HCT116 (cell line): ENCODE measurements at regions not wholly inside any gene's neighbourhood (a gene's known extent, or its start where the extent isn't known, plus 50 kb on each side); places are given as distances from the start of the nearest gene placed in this dataset.

Experiments
- ATAC-seq: fragments of 200-7000 bp; cut with Tn5 transposase; 2 replicates; pipeline ENCODE4 v1.9.1; 2020; ENCODE audit warnings: mild to moderate bottlenecking, moderate library complexity
- BruUV-seq: library from RNA; stranded (reverse); fragments of 400-500 nt; replicated peaks from 2 replicates; lab custom pipeline; 2021; lab: Mats Ljungman, UMichigan
- CTCF ChIA-PET: fragments of 300-600 bp; sonication (Branson Sonifier 250); formaldehyde crosslinking; loops from one replicate; lab custom pipeline; 2021; ENCODE audit warnings: antibody characterized with exemption; lab: Charles Lee
- POLR2A ChIA-PET: fragments of 300-600, 350-600 bp; sonication (Branson Sonifier 250); formaldehyde crosslinking; loops from one replicate; lab custom pipeline; 2021; ENCODE audit warnings: antibody characterized with exemption; lab: Charles Lee
- RAD21 ChIA-PET, 2 experiments: fragments of 300-600 bp; sonication (Branson Sonifier 250); formaldehyde crosslinking; loops; one replicate each; lab custom pipeline; 2023; ENCODE audit warnings: low total read pairs in 2 of 2; ENCODE audit not compliant: uncharacterized antibody in 2 of 2, unreplicated experiment in 2 of 2, low non-redundant PET in 1 of 2; lab: Charles Lee
- DNase-seq: peaks from one replicate; pipeline ENCODE4 v3.0.0-alpha.2; 2010; ENCODE audit warnings: low read depth, low spot score
- H2AFZ ChIP-seq: fragments of 200-600 bp; shearing (Covaris generic), sonication (generic); 2 replicates; pipeline ENCODE4 v1.6.1; 2017; ENCODE audit warnings: low read depth, mixed run types, mixed read lengths, antibody characterized with exemption, low read length; ENCODE audit not compliant: poor library complexity, severe bottlenecking
- H3K27ac ChIP-seq: 2 replicates; pipeline ENCODE4 v1.5.1; 2012; ENCODE audit warnings: low read depth, low read length
- H3K27me3 ChIP-seq: fragments of 200-600 bp; sonication (generic); 2 replicates; pipeline ENCODE4 v1.6.1; 2016; ENCODE audit warnings: mixed run types, low read length, mixed read lengths; ENCODE audit not compliant: insufficient read depth
- H3K36me3 ChIP-seq, 2 experiments: fragments of 200-500 bp in 1 of 2; fragments of 200-600 bp in 1 of 2; sonication (Bioruptor generic) in 1 of 2; sonication (generic) in 1 of 2; 2 replicates each; pipeline versions ENCODE4 v1.5.1 to v1.6.1; 2014 to 2016; ENCODE audit warnings: low read length in 2 of 2, inconsistent platforms in 1 of 2, mixed read lengths in 1 of 2, mixed run types in 1 of 2; ENCODE audit not compliant: insufficient read depth in 2 of 2, control insufficient read depth in 1 of 2
- H3K4me1 ChIP-seq, 2 experiments: fragments of 200-600 bp in 1 of 2; sonication (generic) in 1 of 2; 2 replicates each; pipeline versions ENCODE4 v1.5.1 to v1.6.1; 2012 to 2017; ENCODE audit warnings: low read length in 2 of 2, inconsistent platforms in 1 of 2, mild to moderate bottlenecking in 1 of 2, mixed read lengths in 1 of 2, mixed run types in 1 of 2, moderate library complexity in 1 of 2; ENCODE audit not compliant: insufficient read depth in 2 of 2, control insufficient read depth in 1 of 2
- H3K4me2 ChIP-seq: fragments of 200-600 bp; sonication (generic); 2 replicates; pipeline ENCODE4 v1.6.1; 2017; ENCODE audit warnings: mixed run types, low read length, mixed read lengths
- H3K4me3 ChIP-seq, 2 experiments: fragments of 200-600 bp in 1 of 2; sonication (generic) in 1 of 2; replicated peaks in 1 of 2; 2 replicates each; pipeline ENCODE4 v1.5.1; 2011 to 2016; ENCODE audit warnings: low read length in 2 of 2, control low read depth in 1 of 2, low read depth in 1 of 2, mild to moderate bottlenecking in 1 of 2, mixed read lengths in 1 of 2, mixed run types in 1 of 2
- H3K79me2 ChIP-seq: fragments of 200-600 bp; sonication (generic); 2 replicates; pipeline ENCODE4 v1.6.1; 2017; ENCODE audit warnings: mild to moderate bottlenecking, mixed run types, low read length, moderate library complexity, mixed read lengths; ENCODE audit not compliant: insufficient read depth
- H3K9ac ChIP-seq: fragments of 200-600 bp; sonication (generic); 2 replicates; pipeline ENCODE4 v1.6.1; 2016; ENCODE audit warnings: low read length, mixed read lengths
- H3K9me2 ChIP-seq: fragments of 200-600 bp; sonication (generic), shearing (Covaris generic); 2 replicates; pipeline ENCODE4 v1.6.1; 2017; ENCODE audit warnings: mixed run types, mild to moderate bottlenecking, moderate library complexity; ENCODE audit not compliant: insufficient read depth
- H3K9me3 ChIP-seq, 2 experiments: fragments of 200-500 bp in 1 of 2; fragments of 200-600 bp in 1 of 2; sonication (Bioruptor generic) in 1 of 2; sonication (generic) in 1 of 2; 2 replicates each; pipeline ENCODE4 v1.6.1; 2014 to 2017; ENCODE audit warnings: low read length in 2 of 2, mixed read lengths in 2 of 2, inconsistent platforms in 1 of 2, low read depth in 1 of 2, mild to moderate bottlenecking in 1 of 2, mixed run types in 1 of 2, moderate library complexity in 1 of 2; ENCODE audit not compliant: control insufficient read depth in 1 of 2, insufficient read depth in 1 of 2
- H4K20me1 ChIP-seq: fragments of 200-600 bp; sonication (generic), shearing (Covaris generic); 2 replicates; pipeline ENCODE4 v1.6.1; 2017; ENCODE audit warnings: mixed run types, mild to moderate bottlenecking, moderate library complexity; ENCODE audit not compliant: insufficient read depth
- CEBPB ChIP-seq: IDR thresholded peaks from 2 replicates; pipeline ENCODE4 v1.6.1; 2012; ENCODE audit warnings: low read depth
- EGR1 ChIP-seq: IDR thresholded peaks from 2 replicates; pipeline ENCODE4 v1.6.1; 2012; ENCODE audit warnings: low read depth
- ELF1 ChIP-seq: IDR thresholded peaks from 2 replicates; pipeline ENCODE4 v1.6.1; 2012; ENCODE audit warnings: low read depth, borderline replicate concordance
- EZH2 ChIP-seq: fragments of 200-600 bp; sonication (generic); IDR thresholded peaks from 2 replicates; pipeline ENCODE4 v1.6.1; 2017; ENCODE audit warnings: antibody characterized with exemption, mixed run types
- FOSL1 ChIP-seq: IDR thresholded peaks from 2 replicates; pipeline ENCODE4 v1.6.1; 2012; ENCODE audit warnings: low read depth
- JUND ChIP-seq: IDR thresholded peaks from 2 replicates; pipeline ENCODE4 v1.6.1; 2012
- POLR2AphosphoS5 ChIP-seq: IDR thresholded peaks from 2 replicates; pipeline ENCODE4 v1.6.1; 2011; ENCODE audit warnings: mild to moderate bottlenecking, low read depth, low read length, moderate library complexity
- RAD21 ChIP-seq: IDR thresholded peaks from 2 replicates; pipeline ENCODE4 v1.6.1; 2012; ENCODE audit warnings: low read depth, mild to moderate bottlenecking
- SIN3A ChIP-seq: IDR thresholded peaks from 2 replicates; pipeline ENCODE4 v1.6.1; 2012; ENCODE audit warnings: low read depth
- SRF ChIP-seq: IDR thresholded peaks from 2 replicates; pipeline ENCODE4 v1.6.1; 2012; ENCODE audit warnings: low read depth
- TCF7L2 ChIP-seq: IDR thresholded peaks from 2 replicates; pipeline ENCODE4 v1.7.0; 2011; ENCODE audit warnings: borderline replicate concordance, inconsistent platforms; ENCODE audit not compliant: insufficient read depth, insufficient read length; ENCODE audit errors: extremely low read depth
- YY1 ChIP-seq: IDR thresholded peaks from 2 replicates; pipeline ENCODE4 v1.6.1; 2011; ENCODE audit warnings: low read length, low read depth, moderate library complexity, mild to moderate bottlenecking; ENCODE audit not compliant: insufficient replicate concordance; ENCODE audit errors: extremely low read depth
- ZFX ChIP-seq: fragments of 450-650 bp; IDR thresholded peaks from 2 replicates; pipeline ENCODE4 v1.6.1; 2017
- ZNF274 ChIP-seq: fragments of 200-500 bp; sonication (Bioruptor generic); IDR thresholded peaks from 2 replicates; pipeline ENCODE4 v1.6.1; 2014; ENCODE audit warnings: mild to moderate bottlenecking, low read depth, low read length, inconsistent platforms
- intact Hi-C: fragments of 100-400 bp; cut with micrococcal nuclease; formaldehyde crosslinking; loops from 2 replicates; pipeline ENCODE4 v1.10.0; 2022
- TF ChIP-seq, protein P1 (sequence below): IDR thresholded peaks from 2 replicates; pipeline ENCODE4 v1.6.1; 2012
- TF ChIP-seq, protein P2 (sequence below), 3 experiments: fragments of 200-600 bp in 1 of 3; sonication (generic) in 1 of 3; IDR thresholded peaks in 2 of 3; conservative IDR thresholded peaks in 1 of 3; 2 replicates each; pipeline ENCODE4 v1.5.1; 2012 to 2017; ENCODE audit warnings: low read depth in 2 of 3, low read length in 2 of 3, antibody characterized with exemption in 1 of 3, borderline replicate concordance in 1 of 3, control low read depth in 1 of 3, mild to moderate bottlenecking in 1 of 3, mixed read lengths in 1 of 3, mixed run types in 1 of 3, moderate library complexity in 1 of 3; ENCODE audit not compliant: insufficient read depth in 1 of 3
- TF ChIP-seq, protein P3 (sequence below): IDR thresholded peaks from 2 replicates; pipeline ENCODE4 v1.6.1; 2012
- TF ChIP-seq, protein P4 (sequence below): IDR thresholded peaks from 2 replicates; pipeline ENCODE4 v1.6.1; 2011; ENCODE audit warnings: mild to moderate bottlenecking, low read length, moderate library complexity; ENCODE audit not compliant: insufficient replicate concordance; ENCODE audit errors: extremely low read depth

DNA sequence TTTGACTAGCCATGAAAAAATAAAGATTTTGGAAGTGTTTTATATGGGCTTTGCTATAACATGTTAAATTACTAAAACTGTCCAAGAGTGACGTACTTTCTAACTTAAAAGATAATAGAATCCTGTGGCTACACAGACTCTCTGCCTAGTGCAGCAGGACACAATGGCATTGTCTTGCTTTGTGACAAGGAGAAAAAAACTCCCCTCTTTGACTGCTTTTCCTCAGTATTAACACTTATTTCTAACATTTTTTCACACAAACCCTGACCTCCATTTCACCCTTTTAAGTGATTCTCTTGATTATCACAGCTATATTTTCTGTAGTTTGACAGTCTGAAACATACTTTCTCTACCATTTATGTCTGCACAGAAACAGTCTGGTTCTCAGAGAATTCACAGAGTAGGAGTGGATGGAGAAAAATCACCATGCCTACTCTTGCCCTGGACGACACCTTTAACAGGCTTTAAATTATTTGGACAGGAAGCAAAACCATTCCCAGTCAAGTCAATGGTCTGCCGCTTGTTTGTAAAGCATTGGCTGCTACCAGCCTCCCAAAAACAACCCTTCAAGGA lies 336.3 kb upstream of the SMIM30 start:
- intact Hi-C loops: no loop called here
- RAD21 ChIA-PET: no interaction called here
- H2AFZ ChIP-seq: no peak overlapping the region

More for the DNA sequence above, 336.3 kb upstream of the SMIM30 start:
- Histone ChIP-seq H3K4me1 (no peaks in the 10 kb centered on the region), H3K4me3 (no peak overlapping the region), H3K27me3 (no peaks in the 10 kb centered on the region), H3K4me2 (no peak overlapping the region), H3K9ac (no peak overlapping the region), H3K36me3 (no peaks in the 10 kb centered on the region), H3K9me3 (no peaks in the 10 kb centered on the region), H3K79me2 (no peaks in the 10 kb centered on the region), H4K20me1 (no peaks in the 10 kb centered on the region), H3K9me2 (no peaks in the 10 kb centered on the region), H3K27ac (no peak overlapping the region)
- ATAC-seq (no peak), DNase-seq (no peak)
- ChIA-PET CTCF (no interaction called here), POLR2A (no interaction called here)
- TF ChIP-seq SRF: no peak
- no peak for TF ChIP-seq YY1
- TF ChIP-seq, protein P1, sequence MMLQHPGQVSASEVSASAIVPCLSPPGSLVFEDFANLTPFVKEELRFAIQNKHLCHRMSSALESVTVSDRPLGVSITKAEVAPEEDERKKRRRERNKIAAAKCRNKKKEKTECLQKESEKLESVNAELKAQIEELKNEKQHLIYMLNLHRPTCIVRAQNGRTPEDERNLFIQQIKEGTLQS: no peak
- no peak for TF ChIP-seq ELF1
- no peak for TF ChIP-seq CEBPB
- no peak for TF ChIP-seq FOSL1
- TF ChIP-seq SIN3A: no peak
- no peak for TF ChIP-seq POLR2AphosphoS5
- TF ChIP-seq ZFX: no peak
- TF ChIP-seq TCF7L2: no peak
- TF ChIP-seq RAD21: no peak
- TF ChIP-seq, protein P2, sequence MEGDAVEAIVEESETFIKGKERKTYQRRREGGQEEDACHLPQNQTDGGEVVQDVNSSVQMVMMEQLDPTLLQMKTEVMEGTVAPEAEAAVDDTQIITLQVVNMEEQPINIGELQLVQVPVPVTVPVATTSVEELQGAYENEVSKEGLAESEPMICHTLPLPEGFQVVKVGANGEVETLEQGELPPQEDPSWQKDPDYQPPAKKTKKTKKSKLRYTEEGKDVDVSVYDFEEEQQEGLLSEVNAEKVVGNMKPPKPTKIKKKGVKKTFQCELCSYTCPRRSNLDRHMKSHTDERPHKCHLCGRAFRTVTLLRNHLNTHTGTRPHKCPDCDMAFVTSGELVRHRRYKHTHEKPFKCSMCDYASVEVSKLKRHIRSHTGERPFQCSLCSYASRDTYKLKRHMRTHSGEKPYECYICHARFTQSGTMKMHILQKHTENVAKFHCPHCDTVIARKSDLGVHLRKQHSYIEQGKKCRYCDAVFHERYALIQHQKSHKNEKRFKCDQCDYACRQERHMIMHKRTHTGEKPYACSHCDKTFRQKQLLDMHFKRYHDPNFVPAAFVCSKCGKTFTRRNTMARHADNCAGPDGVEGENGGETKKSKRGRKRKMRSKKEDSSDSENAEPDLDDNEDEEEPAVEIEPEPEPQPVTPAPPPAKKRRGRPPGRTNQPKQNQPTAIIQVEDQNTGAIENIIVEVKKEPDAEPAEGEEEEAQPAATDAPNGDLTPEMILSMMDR (IDR thresholded peaks at IDR 0.05 in 2 of 3, conservative IDR thresholded peaks at IDR 0.05 in 1 of 3; ENCODE audit: borderline replicate concordance in 1 of 3, insufficient read depth in 1 of 3, low read depth in 2 of 3, low read length in 2 of 3): no peak
- TF ChIP-seq EZH2: no peak
- TF ChIP-seq, protein P3, sequence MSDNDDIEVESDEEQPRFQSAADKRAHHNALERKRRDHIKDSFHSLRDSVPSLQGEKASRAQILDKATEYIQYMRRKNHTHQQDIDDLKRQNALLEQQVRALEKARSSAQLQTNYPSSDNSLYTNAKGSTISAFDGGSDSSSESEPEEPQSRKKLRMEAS: no peak
- TF ChIP-seq, protein P4, sequence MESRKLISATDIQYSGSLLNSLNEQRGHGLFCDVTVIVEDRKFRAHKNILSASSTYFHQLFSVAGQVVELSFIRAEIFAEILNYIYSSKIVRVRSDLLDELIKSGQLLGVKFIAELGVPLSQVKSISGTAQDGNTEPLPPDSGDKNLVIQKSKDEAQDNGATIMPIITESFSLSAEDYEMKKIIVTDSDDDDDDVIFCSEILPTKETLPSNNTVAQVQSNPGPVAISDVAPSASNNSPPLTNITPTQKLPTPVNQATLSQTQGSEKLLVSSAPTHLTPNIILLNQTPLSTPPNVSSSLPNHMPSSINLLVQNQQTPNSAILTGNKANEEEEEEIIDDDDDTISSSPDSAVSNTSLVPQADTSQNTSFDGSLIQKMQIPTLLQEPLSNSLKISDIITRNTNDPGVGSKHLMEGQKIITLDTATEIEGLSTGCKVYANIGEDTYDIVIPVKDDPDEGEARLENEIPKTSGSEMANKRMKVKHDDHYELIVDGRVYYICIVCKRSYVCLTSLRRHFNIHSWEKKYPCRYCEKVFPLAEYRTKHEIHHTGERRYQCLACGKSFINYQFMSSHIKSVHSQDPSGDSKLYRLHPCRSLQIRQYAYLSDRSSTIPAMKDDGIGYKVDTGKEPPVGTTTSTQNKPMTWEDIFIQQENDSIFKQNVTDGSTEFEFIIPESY: no peak
- no peak for TF ChIP-seq EGR1
- TF ChIP-seq ZNF274: no peak
- no peak for TF ChIP-seq JUND
- no TSS peak for BruUV-seq
